ENCODE measurements at regions not wholly inside any gene's neighbourhood (a gene's known extent, or its start where the extent isn't known, plus 50 kb on each side); places are given as distances from the start of the nearest gene placed in this dataset.

DNA sequence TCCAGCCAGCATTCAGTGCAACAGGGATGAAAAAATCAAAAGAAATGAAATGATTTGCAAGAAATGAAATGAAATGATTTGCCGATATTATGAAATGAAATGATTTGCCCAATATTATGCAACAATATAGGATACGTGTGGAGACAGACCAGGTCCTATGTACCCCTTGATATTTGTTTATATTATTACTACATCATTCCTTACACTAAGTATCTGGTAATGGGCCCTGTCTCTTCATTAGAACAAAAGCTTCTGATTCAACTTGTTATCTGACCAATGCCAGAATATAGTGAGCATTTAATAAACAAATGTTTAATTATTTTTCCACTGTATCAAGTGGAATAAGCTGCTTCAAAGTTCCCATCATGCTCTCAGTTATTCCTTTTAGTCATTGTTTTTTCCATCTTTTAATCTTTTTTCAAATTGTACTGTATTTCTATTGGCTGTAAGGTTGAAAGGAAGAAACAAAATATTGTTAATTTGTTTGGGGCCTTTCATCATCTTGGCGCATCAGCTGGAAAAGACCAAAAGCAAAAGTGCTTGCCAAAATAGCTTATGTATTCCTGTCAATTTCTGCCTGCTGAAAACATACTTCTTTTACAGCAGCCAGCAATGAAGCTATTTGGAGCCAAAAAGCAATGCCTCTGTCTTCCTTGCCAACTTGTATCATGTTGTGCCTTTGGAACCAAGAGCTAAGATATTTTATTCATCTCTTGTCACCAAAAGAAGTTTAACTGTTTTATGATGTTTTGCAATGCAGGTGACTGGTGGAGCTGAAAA, 2314.9 kb downstream of the LRRC4C start:
- no peaks in the 10 kb centered on the region for H3K4me1 ChIP-seq (ENCODE audit: control insufficient read depth in 1 of 2, insufficient read depth in 1 of 2, low read depth in 1 of 2, low read length in 1 of 2)
- H3K36me3 ChIP-seq: no peaks in the 10 kb centered on the region
- TF ChIP-seq, protein P1, sequence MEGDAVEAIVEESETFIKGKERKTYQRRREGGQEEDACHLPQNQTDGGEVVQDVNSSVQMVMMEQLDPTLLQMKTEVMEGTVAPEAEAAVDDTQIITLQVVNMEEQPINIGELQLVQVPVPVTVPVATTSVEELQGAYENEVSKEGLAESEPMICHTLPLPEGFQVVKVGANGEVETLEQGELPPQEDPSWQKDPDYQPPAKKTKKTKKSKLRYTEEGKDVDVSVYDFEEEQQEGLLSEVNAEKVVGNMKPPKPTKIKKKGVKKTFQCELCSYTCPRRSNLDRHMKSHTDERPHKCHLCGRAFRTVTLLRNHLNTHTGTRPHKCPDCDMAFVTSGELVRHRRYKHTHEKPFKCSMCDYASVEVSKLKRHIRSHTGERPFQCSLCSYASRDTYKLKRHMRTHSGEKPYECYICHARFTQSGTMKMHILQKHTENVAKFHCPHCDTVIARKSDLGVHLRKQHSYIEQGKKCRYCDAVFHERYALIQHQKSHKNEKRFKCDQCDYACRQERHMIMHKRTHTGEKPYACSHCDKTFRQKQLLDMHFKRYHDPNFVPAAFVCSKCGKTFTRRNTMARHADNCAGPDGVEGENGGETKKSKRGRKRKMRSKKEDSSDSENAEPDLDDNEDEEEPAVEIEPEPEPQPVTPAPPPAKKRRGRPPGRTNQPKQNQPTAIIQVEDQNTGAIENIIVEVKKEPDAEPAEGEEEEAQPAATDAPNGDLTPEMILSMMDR (IDR thresholded peaks at IDR 0.05): no peak
- no peak overlapping the region for H3K27ac ChIP-seq
- no peak overlapping the region for H3K4me3 ChIP-seq (ENCODE audit: low read depth in 1 of 2, low read length in 1 of 2)
- H3K9me3 ChIP-seq: no peaks in the 10 kb centered on the region
- no peaks in the 10 kb centered on the region for H3K27me3 ChIP-seq

DNA sequence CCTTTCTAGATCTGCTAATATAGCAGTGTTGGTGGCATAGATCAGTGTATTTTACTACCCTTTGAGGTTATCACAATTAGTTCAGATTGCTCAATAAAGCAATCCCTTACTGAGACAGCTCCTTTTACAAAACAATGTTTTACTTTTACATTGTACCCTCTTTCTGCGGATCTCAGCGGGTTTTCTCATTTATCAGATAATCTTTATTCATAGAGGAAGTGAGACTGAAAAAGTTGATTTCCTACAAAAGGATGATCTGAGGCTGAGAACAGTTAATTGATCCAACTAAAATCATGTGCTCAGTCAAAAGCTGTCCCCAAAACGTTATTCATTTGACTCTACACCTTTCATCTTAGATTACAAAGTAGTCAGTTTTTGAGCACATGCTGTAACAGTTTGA, 2319.9 kb downstream of the LRRC4C start:
- H3K4me1 ChIP-seq (ENCODE audit: control insufficient read depth in 1 of 2, insufficient read depth in 1 of 2, low read depth in 1 of 2, low read length in 1 of 2): no peaks in the 10 kb centered on the region
- no peak overlapping the region for H3K4me3 ChIP-seq (ENCODE audit: low read depth in 1 of 2, low read length in 1 of 2)
- H3K27ac ChIP-seq: no peak overlapping the region
- no peaks in the 10 kb centered on the region for H3K9me3 ChIP-seq
- H3K27me3 ChIP-seq: no peaks in the 10 kb centered on the region
- H3K36me3 ChIP-seq: no peaks in the 10 kb centered on the region
- TF ChIP-seq, protein P1 (IDR thresholded peaks at IDR 0.05): no peak

DNA sequence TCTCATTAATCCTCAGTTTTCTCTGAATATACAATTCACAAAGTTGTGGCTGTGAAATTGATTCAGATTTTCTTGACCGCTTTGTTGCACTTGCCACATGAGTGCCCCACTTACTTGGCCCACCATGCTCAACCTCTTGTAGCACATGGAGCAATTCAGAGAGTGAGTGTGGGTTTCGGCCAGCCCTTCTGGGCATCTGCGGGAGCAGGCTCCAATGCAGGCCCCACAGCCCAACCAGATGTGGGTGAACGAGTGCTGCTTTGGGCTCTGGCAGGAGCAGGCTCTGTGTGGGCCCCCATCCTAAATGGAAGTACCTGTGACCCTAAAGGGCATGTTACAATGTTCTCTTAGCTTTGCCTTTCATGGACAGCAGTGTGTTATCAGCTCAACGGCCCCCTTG, 2338.6 kb downstream of the LRRC4C start:
- no peaks in the 10 kb centered on the region for H3K27me3 ChIP-seq
- H3K4me3 ChIP-seq (ENCODE audit: low read depth in 1 of 2, low read length in 1 of 2): no peak overlapping the region
- H3K9me3 ChIP-seq: no peaks in the 10 kb centered on the region
- H3K36me3 ChIP-seq: no peaks in the 10 kb centered on the region
- no peaks in the 10 kb centered on the region for H3K4me1 ChIP-seq (ENCODE audit: control insufficient read depth in 1 of 2, insufficient read depth in 1 of 2, low read depth in 1 of 2, low read length in 1 of 2)
- no peak overlapping the region for H3K27ac ChIP-seq
- TF ChIP-seq, protein P1 (IDR thresholded peaks at IDR 0.05): no peak

DNA sequence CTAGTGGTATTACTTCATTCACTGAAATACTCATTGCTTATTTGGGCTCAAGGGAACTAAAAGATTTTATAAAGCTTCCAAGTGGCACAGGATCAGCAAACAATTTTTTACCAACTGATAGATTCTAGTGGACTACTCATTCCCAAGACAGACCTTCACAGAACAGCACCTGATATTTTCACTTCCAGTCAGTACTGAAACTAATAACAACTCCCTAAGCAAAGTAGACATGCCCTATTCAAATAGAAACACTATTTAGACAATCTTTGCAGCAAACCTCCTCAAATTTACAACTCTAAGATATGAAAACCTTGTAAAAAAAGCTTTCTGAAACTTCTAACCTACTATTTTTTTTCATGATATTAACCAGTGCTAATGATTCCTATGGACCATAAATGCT, 2345.8 kb downstream of the LRRC4C start:
- Histone ChIP-seq H3K4me1 (ENCODE audit: control insufficient read depth in 1 of 2, insufficient read depth in 1 of 2, low read depth in 1 of 2, low read length in 1 of 2) (no peaks in the 10 kb centered on the region), H3K27ac (no peak overlapping the region), H3K4me3 (ENCODE audit: low read depth in 1 of 2, low read length in 1 of 2) (no peak overlapping the region), H3K36me3 (no peaks in the 10 kb centered on the region), H3K27me3 (no peaks in the 10 kb centered on the region), H3K9me3 (no peaks in the 10 kb centered on the region)
- TF ChIP-seq, protein P1 (IDR thresholded peaks at IDR 0.05): no peak

DNA sequence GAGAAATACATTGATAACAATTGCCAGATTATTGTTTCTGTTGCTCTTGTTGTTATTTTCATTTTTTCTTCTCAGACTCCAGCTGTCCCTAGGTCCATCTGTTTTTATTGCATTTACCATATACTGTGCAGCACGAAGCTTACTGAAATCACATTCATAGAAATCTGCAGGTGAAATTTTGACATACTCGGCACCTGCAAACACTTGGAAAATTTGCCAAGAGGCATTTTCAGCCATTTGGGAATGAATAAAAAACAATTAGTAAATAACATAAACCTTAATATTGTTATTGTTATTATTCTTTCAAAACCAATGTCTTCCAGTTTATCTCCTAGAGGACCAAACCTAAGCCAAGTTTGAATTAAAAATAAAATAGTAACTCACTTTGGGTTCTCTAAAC, 2357.2 kb downstream of the LRRC4C start:
- H3K36me3 ChIP-seq: no peaks in the 10 kb centered on the region
- TF ChIP-seq, protein P1 (IDR thresholded peaks at IDR 0.05): no peak
- no peaks in the 10 kb centered on the region for H3K9me3 ChIP-seq
- H3K27me3 ChIP-seq: no peaks in the 10 kb centered on the region
- no peak overlapping the region for H3K4me3 ChIP-seq (ENCODE audit: low read depth in 1 of 2, low read length in 1 of 2)
- H3K4me1 ChIP-seq (ENCODE audit: control insufficient read depth in 1 of 2, insufficient read depth in 1 of 2, low read depth in 1 of 2, low read length in 1 of 2): no peaks in the 10 kb centered on the region
- H3K27ac ChIP-seq: no peak overlapping the region

All from neutrophil (primary cell).